ENCODE measurements at regions not wholly inside any gene's neighbourhood (a gene's known extent, or its start where the extent isn't known, plus 50 kb on each side); places are given as distances from the start of the nearest gene placed in this dataset.

DNA sequence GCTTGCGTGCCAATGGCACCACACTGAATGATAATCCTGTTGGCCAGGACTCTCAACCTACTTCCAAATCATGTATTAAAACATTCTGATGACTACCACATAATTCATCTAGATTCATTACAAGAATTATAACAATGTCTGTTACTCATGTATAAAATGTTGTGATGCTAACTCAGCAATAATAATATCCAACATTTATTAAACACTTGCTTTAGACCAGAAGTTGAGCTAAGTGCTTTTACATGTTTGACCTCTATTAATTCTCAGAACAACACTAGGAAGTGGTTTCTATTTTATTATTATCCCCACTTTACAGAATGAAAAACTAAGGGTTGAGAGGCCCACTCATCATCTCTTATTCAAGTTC lies 178.4 kb downstream of the LNPK start:
- Mint-ChIP-seq H3K36me3 (ENCODE audit: unreplicated experiment) (no peaks in the 10 kb centered on the region), H3K9me3 (ENCODE audit: unreplicated experiment) (no peaks in the 10 kb centered on the region), H3K4me3 (ENCODE audit: unreplicated experiment) (no peak overlapping the region), H3K27me3 (ENCODE audit: unreplicated experiment) (peaks cover 8% of the 10 kb centered on the region), H3K4me1 (ENCODE audit: unreplicated experiment) (no peaks in the 10 kb centered on the region), H3K27ac (ENCODE audit: unreplicated experiment) (no peak overlapping the region)
- TF ChIP-seq, protein P1, sequence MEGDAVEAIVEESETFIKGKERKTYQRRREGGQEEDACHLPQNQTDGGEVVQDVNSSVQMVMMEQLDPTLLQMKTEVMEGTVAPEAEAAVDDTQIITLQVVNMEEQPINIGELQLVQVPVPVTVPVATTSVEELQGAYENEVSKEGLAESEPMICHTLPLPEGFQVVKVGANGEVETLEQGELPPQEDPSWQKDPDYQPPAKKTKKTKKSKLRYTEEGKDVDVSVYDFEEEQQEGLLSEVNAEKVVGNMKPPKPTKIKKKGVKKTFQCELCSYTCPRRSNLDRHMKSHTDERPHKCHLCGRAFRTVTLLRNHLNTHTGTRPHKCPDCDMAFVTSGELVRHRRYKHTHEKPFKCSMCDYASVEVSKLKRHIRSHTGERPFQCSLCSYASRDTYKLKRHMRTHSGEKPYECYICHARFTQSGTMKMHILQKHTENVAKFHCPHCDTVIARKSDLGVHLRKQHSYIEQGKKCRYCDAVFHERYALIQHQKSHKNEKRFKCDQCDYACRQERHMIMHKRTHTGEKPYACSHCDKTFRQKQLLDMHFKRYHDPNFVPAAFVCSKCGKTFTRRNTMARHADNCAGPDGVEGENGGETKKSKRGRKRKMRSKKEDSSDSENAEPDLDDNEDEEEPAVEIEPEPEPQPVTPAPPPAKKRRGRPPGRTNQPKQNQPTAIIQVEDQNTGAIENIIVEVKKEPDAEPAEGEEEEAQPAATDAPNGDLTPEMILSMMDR (IDR thresholded peaks at IDR 0.05): no peak
- DNase-seq (ENCODE audit: extremely low spot score, unreplicated experiment): no peak

DNA sequence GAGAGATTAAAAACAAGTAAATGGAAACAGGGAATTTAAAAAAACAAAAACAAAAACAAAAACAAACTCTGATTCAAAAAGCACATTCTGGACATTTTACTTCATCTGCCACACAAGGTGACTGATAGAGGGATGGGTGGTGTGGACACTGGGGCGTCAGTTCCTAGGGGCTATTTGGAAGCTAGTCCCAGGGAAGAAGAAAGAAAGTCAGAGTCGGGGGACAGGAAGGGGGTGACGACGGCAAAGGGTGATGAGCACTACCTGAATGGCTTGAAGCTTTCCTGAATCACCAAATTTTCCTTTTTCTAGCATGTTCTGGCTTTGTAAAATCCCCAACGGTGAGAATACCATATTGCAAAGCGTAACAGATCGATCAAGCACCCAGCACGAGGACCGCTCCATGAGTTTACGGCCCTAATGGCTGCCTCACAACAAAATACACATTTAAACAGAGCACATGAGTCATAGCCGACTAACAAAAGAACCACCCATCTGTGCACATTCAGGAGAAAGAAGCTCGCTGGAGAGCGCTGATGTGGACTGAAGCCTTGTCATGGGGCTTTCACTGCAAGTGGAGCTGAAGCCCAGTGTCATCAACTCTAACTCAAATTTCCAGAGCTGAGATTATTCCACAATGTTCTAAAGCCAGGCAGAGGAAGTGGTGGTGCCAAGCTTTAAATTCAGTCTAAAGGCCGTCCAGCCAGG lies 178.9 kb downstream of the LNPK start:
- Mint-ChIP-seq H3K36me3 (ENCODE audit: unreplicated experiment) (no peaks in the 10 kb centered on the region), H3K9me3 (ENCODE audit: unreplicated experiment) (no peaks in the 10 kb centered on the region), H3K27me3 (ENCODE audit: unreplicated experiment) (peaks cover 8% of the 10 kb centered on the region), H3K4me1 (ENCODE audit: unreplicated experiment) (no peaks in the 10 kb centered on the region), H3K27ac (ENCODE audit: unreplicated experiment) (no peak overlapping the region), H3K4me3 (ENCODE audit: unreplicated experiment) (no peak overlapping the region)
- TF ChIP-seq, protein P1 (IDR thresholded peaks at IDR 0.05): no peak
- no peak for DNase-seq (ENCODE audit: extremely low spot score, unreplicated experiment)

DNA sequence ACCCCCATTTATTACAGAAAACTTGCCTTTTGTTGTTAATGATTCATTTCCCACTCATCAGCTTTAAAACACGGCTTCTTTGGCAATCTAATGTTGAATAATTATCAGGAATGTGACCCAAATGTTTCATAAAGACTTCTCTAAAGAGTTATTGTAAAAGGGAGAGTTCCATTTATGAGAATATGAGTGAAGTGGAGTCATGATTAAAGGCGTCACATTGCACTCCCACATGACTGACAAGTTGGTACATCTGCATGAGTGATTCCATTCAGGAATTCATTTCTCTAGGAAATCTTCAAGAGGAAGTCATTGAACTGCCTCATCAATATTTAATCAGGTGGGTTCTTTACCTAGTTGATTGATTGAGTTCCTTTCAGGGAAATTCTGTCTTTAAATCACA lies 184.8 kb downstream of the LNPK start:
- H3K9me3 Mint-ChIP-seq (ENCODE audit: unreplicated experiment): peaks cover 14% of the 10 kb centered on the region
- peaks cover 8% of the 10 kb centered on the region for H3K27me3 Mint-ChIP-seq (ENCODE audit: unreplicated experiment)
- no peak overlapping the region for H3K27ac Mint-ChIP-seq (ENCODE audit: unreplicated experiment)
- no peak overlapping the region for H3K4me3 Mint-ChIP-seq (ENCODE audit: unreplicated experiment)
- H3K4me1 Mint-ChIP-seq (ENCODE audit: unreplicated experiment): no peaks in the 10 kb centered on the region
- H3K36me3 Mint-ChIP-seq (ENCODE audit: unreplicated experiment): no peaks in the 10 kb centered on the region
- TF ChIP-seq, protein P1 (IDR thresholded peaks at IDR 0.05): no peak
- no peak for DNase-seq (ENCODE audit: extremely low spot score, unreplicated experiment)

DNA sequence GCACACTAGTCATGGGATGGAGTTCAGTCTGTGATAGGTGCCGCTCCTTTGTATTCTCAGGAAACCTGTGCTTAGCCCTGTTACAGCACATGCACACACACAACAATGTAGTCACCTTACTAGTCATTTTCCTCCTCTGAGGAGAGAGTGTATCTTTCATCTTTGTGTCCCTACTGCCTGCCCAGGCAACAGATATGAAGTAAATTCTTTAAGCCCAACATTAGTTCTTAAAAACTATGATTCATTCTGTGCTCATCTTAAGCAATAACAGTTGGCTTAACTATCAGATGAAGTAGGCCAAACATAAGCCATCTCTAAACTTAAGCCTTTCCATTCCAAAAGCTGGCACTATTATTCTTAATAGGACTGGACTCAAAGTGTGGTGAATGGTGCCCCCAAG lies 186.5 kb downstream of the LNPK start:
- DNase-seq (ENCODE audit: extremely low spot score, unreplicated experiment): no peak
- Mint-ChIP-seq H3K27me3 (ENCODE audit: unreplicated experiment) (peaks cover 5% of the 10 kb centered on the region), H3K27ac (ENCODE audit: unreplicated experiment) (no peak overlapping the region), H3K4me3 (ENCODE audit: unreplicated experiment) (no peak overlapping the region), H3K36me3 (ENCODE audit: unreplicated experiment) (no peaks in the 10 kb centered on the region), H3K4me1 (ENCODE audit: unreplicated experiment) (no peaks in the 10 kb centered on the region), H3K9me3 (ENCODE audit: unreplicated experiment) (peaks cover 14% of the 10 kb centered on the region)
- TF ChIP-seq, protein P1 (IDR thresholded peaks at IDR 0.05): no peak

DNA sequence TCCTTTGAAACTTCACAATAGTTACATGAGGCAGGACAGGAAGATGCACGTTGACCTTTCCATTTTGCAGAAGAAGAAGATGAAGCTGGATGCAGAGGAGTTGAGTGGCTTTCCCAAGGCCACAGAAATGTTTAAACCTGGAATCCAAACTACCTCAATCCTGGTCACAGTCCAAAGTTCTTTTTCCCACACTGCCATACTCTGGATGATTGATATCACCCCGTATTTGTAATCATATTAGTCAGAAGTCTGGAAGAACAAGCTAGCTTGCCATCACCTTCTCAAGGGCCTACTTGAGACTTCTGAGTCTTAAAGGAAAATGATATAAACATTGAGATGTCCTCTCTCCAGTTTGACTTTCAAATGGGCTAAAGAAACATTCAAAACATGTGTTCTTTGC lies 190.1 kb downstream of the LNPK start:
- TF ChIP-seq, protein P1 (IDR thresholded peaks at IDR 0.05): no peak
- Mint-ChIP-seq H3K4me1 (ENCODE audit: unreplicated experiment) (no peaks in the 10 kb centered on the region), H3K36me3 (ENCODE audit: unreplicated experiment) (no peaks in the 10 kb centered on the region), H3K27me3 (ENCODE audit: unreplicated experiment) (peaks cover 6% of the 10 kb centered on the region), H3K27ac (ENCODE audit: unreplicated experiment) (no peak overlapping the region), H3K9me3 (ENCODE audit: unreplicated experiment) (peaks cover 14% of the 10 kb centered on the region), H3K4me3 (ENCODE audit: unreplicated experiment) (no peak overlapping the region)
- DNase-seq (ENCODE audit: extremely low spot score, unreplicated experiment): no peak

Data from osteocyte (in vitro differentiated cells).